ENCODE measurements at regions not wholly inside any gene's neighbourhood (a gene's known extent, or its start where the extent isn't known, plus 50 kb on each side); places are given as distances from the start of the nearest gene placed in this dataset.

- TF ChIP-seq ZBTB33 (IDR thresholded peaks at IDR 0.05), result no peak
- TF ChIP-seq HNF4A (conservative IDR thresholded peaks at IDR 0.05), result no peak
Measured at GRCh38 chrY:19465809-19466208, 278.7 kb downstream of the KDM5D start (continued).

- Histone ChIP-seq H3K9ac (ENCODE audit: low read depth in 1 of 2, low read length in 2 of 2) (no peak overlapping the region), H3K9me3 (ENCODE audit: control insufficient read depth in 4 of 4, low read length in 3 of 4) (no peaks in the 10 kb centered on the region), H3K4me3 (ENCODE audit: low read depth in 1 of 3, low read length in 3 of 3) (no peak overlapping the region), H3K27ac (ENCODE audit: low read depth in 1 of 2, low read length in 2 of 2) (no peak overlapping the region), H3K27me3 (ENCODE audit: control insufficient read depth in 4 of 4, insufficient read depth in 4 of 4, low read length in 3 of 4) (no peaks in the 10 kb centered on the region), H3K4me1 (ENCODE audit: control insufficient read depth in 4 of 4, insufficient read depth in 4 of 4, low read length in 3 of 4) (no peaks in the 10 kb centered on the region), H3K36me3 (ENCODE audit: control insufficient read depth in 4 of 4, insufficient read depth in 3 of 4, low read depth in 1 of 4, low read length in 3 of 4) (no peaks in the 10 kb centered on the region)
- TF ChIP-seq NR2F2 (IDR thresholded peaks at IDR 0.05) (no peak), MAX (IDR thresholded peaks at IDR 0.05) (no peak), EGR1 (IDR thresholded peaks at IDR 0.05; ENCODE audit: low read depth in 2 of 2) (no peak), REST (IDR thresholded peaks at IDR 0.05) (no peak), JUND (IDR thresholded peaks at IDR 0.05) (no peak), RAD21 (IDR thresholded peaks at IDR 0.05) (no peak), CTCF (IDR thresholded peaks at IDR 0.05; ENCODE audit: low read depth, low read length, missing input control) (no peak), ZBTB33 (IDR thresholded peaks at IDR 0.05) (no peak), TAF1 (conservative IDR thresholded peaks at IDR 0.05) (no peak), GABPA (IDR thresholded peaks at IDR 0.05 in 1 of 2, conservative IDR thresholded peaks at IDR 0.05 in 1 of 2) (no peak), ATF3 (IDR thresholded peaks at IDR 0.05) (no peak), HNF4A (conservative IDR thresholded peaks at IDR 0.05) (no peak), SP1 (IDR thresholded peaks at IDR 0.05) (no peak), FOXA2 (IDR thresholded peaks at IDR 0.05) (no peak), FOXA1 (IDR thresholded peaks at IDR 0.05) (no peak), HNF4G (IDR thresholded peaks at IDR 0.05) (no peak), RXRA (IDR thresholded peaks at IDR 0.05) (no peak)
- no peak for DNase-seq (ENCODE audit: low spot score)
Measured at GRCh38 chrY:19456855-19457448, 287.6 kb downstream of the KDM5D start.

Measured in liver (tissue), 7 donors.